Heart right ventricle (tissue), 16 donors: ENCODE measurements at regions not wholly inside any gene's neighbourhood (a gene's known extent, or its start where the extent isn't known, plus 50 kb on each side); places are given as distances from the start of the nearest gene placed in this dataset.

Source experiments
- ATAC-seq, 8 donors: fragments of 200-7000 bp; cut with Tn5 transposase; one replicate each; pipeline ENCODE4 v1.9.1; 2020; ENCODE audit warnings: mild to moderate bottlenecking in 8 of 8, moderate library complexity in 8 of 8, moderate number of reproducible peaks in 1 of 8
- DNase-seq, 2 donors: peaks; one replicate each; pipeline ENCODE4 v3.0.0-alpha.2; 2020
- H3K27ac ChIP-seq, 10 donors: fragments of 200-600 bp; sonication (generic) in 2 of 10; one replicate each; pipeline versions ENCODE4 v1.5.0 to v1.8.0; 2020 to 2022; ENCODE audit warnings: mild to moderate bottlenecking in 3 of 10
- H3K27me3 ChIP-seq, 7 donors: fragments of 200-600 bp; one replicate each; pipeline ENCODE4 v1.8.0; 2021 to 2022; ENCODE audit warnings: mild to moderate bottlenecking in 2 of 7
- H3K36me3 ChIP-seq, 9 donors: fragments of 200-600 bp; sonication (generic) in 1 of 9; one replicate each; pipeline versions ENCODE4 v1.5.0 to v1.8.0; 2020 to 2022; ENCODE audit warnings: mild to moderate bottlenecking in 2 of 9
- H3K4me1 ChIP-seq, 9 donors: fragments of 200-600 bp; sonication (generic) in 1 of 9; one replicate each; pipeline versions ENCODE4 v1.5.0 to v1.8.0; 2020 to 2022; ENCODE audit warnings: mild to moderate bottlenecking in 4 of 9
- H3K4me3 ChIP-seq, 10 donors: fragments of 200-600 bp; sonication (generic) in 2 of 10; one replicate each; pipeline versions ENCODE4 v1.5.0 to v1.8.0; 2020 to 2022; ENCODE audit warnings: mild to moderate bottlenecking in 7 of 10, moderate library complexity in 2 of 10
- H3K9me3 ChIP-seq, 11 donors: fragments of 200-600 bp in 10 of 11; sonication (generic) in 2 of 11; one replicate each; pipeline versions ENCODE4 v1.5.0 to v1.8.0; 2013 to 2022; ENCODE audit warnings: mild to moderate bottlenecking in 2 of 11, control low read depth in 1 of 11, moderate library complexity in 1 of 11
- CTCF ChIP-seq, 9 donors: fragments of 200-600 bp; sonication (generic) in 2 of 9; IDR thresholded peaks; one replicate each; pipeline versions ENCODE4 v1.5.0 to v1.8.0; 2021 to 2022; ENCODE audit warnings: antibody characterized with exemption in 9 of 9, mild to moderate bottlenecking in 5 of 9, moderate library complexity in 1 of 9
- WGBS, 2 donors: extraction: QIAGEN DNeasy Blood & Tissue Kit; methylation state at CpG; one replicate each; pipeline ENCODE4 v1.1.7; 2013; ENCODE audit warnings: inconsistent platforms in 1 of 2; 5-methylcytosine and 5-hydroxymethylcytosine counted together
- intact Hi-C, 10 donors: fragments of 100-400 bp; cut with DNase I; formaldehyde crosslinking; loops; one replicate each; pipeline versions ENCODE4 v1.11.1 to v1.14.2; 2022
- donor health status: Arrhythmogenic right ventricular cardiomyopathy.
- donor health status: ischemic (EF 13 %, LVEDD 7.1; RV severe dilation, severe dysfunction).
- donor health status: healthy with polysubstance abuse.
- donor health status: DM: no; HTN: yes; CAD: no.
- donor health status: DM: no; HTN: no; CAD: no.
- donor health status: ischemic (EF 25% LVEDD 6.9; RV normal size, moderate dysfunction).
- donor health status: ischemic (EF 25% LVEDD 5.7; RV mildly dilated, moderate dysfunction).
- donor health status: healthy.
- donor health status: DM: yes; HTN: yes; CAD: no.
- donor health status: Ischemic cardiomyopathy.
- donor health status: ischemic (EF 35%, LVEDD 5.7; RV mildly dilated, moderate dysfunction).
- donor health status: nonischemic (EF 11% LVEDD 7.7; RV severe dilation, severe dysfunction).
- donor health status: DM: yes; HTN: yes; CAD: no.
- donor health status: PGD.
- donor health status: ischemic (EF 29% LVEDD 5.4; RV normal size, mild dysfunction).
- donor health status: nonischemic (EF 23%, LVEDD 6.1; RV moderate dilation, normal function).

GRCh38 chr1:242712248-242712647 lies 187.8 kb upstream of the PLD5 start:
- Histone ChIP-seq H3K36me3 (no peaks in the 10 kb centered on the region), H3K9me3 (peaks cover 0 to 7% (median 0%) of the 10 kb centered on the region in 11 donors), H3K4me1 (no peaks in the 10 kb centered on the region), H3K27ac (no peak overlapping the region), H3K27me3 (no peaks in the 10 kb centered on the region), H3K4me3 (no peak overlapping the region)
- ATAC-seq (no peak), DNase-seq (no peak)
- intact Hi-C loops: no loop called here
- WGBS, 2 donors: 80 to 81% methylated on average over 4 of the region's 4 CpGs
- no peak for TF ChIP-seq CTCF (IDR thresholded peaks at IDR 0.05)

GRCh38 chr1:242710847-242711246 lies 186.3 kb upstream of the PLD5 start:
- Histone ChIP-seq H3K27ac (no peak overlapping the region), H3K36me3 (no peaks in the 10 kb centered on the region), H3K9me3 (peaks cover 0 to 7% (median 0%) of the 10 kb centered on the region in 11 donors), H3K4me1 (no peaks in the 10 kb centered on the region), H3K4me3 (no peak overlapping the region), H3K27me3 (no peaks in the 10 kb centered on the region)
- WGBS, 2 donors: 74 to 76% methylated on average over 1 of the region's 1 CpG
- no peak for TF ChIP-seq CTCF (IDR thresholded peaks at IDR 0.05)
- intact Hi-C loops: no loop called here
- DNase-seq (no peak), ATAC-seq (no peak)

GRCh38 chr1:242710286-242710685 lies 185.8 kb upstream of the PLD5 start:
- H3K27me3 ChIP-seq: no peaks in the 10 kb centered on the region
- 55 to 83% methylated on average over 4 of the region's 4 CpGs for WGBS, 2 donors
- H3K36me3 ChIP-seq: no peaks in the 10 kb centered on the region
- ATAC-seq (no peak), DNase-seq (no peak)
- H3K9me3 ChIP-seq: peaks cover 0 to 7% (median 0%) of the 10 kb centered on the region in 11 donors
- no peak for TF ChIP-seq CTCF (IDR thresholded peaks at IDR 0.05)
- intact Hi-C loops: no loop called here
- H3K4me3 ChIP-seq: no peak overlapping the region
- no peak overlapping the region for H3K27ac ChIP-seq
- no peaks in the 10 kb centered on the region for H3K4me1 ChIP-seq

- Histone ChIP-seq H3K4me3 (no peak overlapping the region), H3K36me3 (no peaks in the 10 kb centered on the region), H3K27ac (no peak overlapping the region), H3K4me1 (peaks cover 0 to 7% (median 0%) of the 10 kb centered on the region in 9 donors), H3K27me3 (no peaks in the 10 kb centered on the region), H3K9me3 (no peaks in the 10 kb centered on the region)
- ATAC-seq (peak in 2 of 8 donors; percentile 81 to 84), DNase-seq (peak in 1 of 2 donors; percentile 18)
- intact Hi-C loops: no loop called here
- no peak for TF ChIP-seq CTCF (IDR thresholded peaks at IDR 0.05)
- WGBS, 2 donors: 15 to 18% methylated on average over 2 of the region's 2 CpGs
These were observed 179.0 kb upstream of the PLD5 start for GRCh38 chr1:242703467-242703866.
